ENCODE measurements at regions not wholly inside any gene's neighbourhood (a gene's known extent, or its start where the extent isn't known, plus 50 kb on each side); places are given as distances from the start of the nearest gene placed in this dataset.

DNA sequence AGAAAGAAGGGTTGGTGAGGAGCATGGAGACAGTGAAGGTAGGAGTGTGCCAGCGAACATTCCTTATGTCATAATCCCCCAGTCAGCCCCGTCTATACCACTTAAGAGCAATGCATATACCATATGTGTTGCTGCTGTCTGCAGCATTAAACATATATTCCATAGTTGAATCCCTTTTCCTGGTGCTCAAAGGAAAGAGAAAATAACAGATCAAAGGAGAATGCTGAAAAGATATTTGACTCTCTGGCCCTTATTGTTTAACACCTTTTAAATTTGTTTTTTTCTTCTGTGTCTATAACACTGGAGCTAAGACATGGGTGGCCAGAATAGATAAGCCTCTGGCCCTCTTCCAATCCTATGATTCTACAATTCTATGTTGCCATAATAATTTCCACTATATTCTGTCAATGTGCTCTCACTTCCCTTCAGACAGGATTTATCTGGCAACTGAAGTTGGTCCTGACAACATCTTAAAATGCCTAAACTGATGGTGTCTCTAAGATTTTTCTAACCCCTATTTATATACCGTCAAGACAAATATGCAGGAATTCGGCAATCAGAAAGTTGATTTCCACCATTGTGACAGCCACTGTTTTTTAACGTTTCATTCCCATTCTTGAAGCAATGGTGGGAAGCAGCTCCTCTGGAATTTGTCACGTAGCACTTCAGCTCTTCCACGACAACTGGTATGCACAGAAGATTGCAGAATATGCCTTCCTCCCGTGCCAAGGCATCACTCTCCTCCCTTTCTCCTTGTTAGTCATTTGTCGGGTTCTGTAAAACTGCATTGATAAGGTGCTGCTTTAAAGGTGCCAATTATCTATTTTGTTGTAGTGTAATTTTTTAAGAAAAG lies 204.7 kb downstream of the BCAT1 start:
- no peak for FAIRE-seq
- H3K4me3 ChIP-seq: no peak overlapping the region

DNA sequence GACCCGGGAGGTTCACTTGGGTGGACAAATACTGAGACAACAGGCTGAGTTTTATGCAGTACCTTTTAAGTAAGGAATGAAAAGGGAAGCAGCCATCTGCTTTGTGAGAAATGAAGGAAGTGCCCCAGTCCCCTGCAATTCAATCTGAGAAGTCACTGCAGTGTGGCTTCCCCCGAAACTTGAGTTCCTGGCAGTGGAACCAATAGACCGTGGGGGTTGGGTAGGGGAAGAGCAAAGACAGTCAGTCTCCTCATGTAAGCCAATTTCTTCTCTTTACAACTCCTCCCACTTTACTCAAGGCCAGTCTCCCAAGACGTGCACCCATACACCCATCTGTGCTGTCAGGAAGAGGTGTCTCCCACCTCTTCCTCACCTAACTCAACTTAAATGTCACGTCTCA lies 206.5 kb downstream of the BCAT1 start:
- no peak for DNase-seq (ENCODE audit: low read depth in 1 of 2, low spot score in 1 of 2)
- Histone ChIP-seq H3K4me1 (no peaks in the 10 kb centered on the region), H3K27ac (no peak overlapping the region), H3K9me3 (no peaks in the 10 kb centered on the region), H3K4me2 (no peak overlapping the region), H3K4me3 (no peak overlapping the region)
- ChIA-PET POLR2A (no interaction called here), CTCF (no interaction called here)
- no peak for FAIRE-seq
- no peak for TF ChIP-seq RCOR1 (IDR thresholded peaks at IDR 0.05; ENCODE audit: low read depth, low read length)
- 7% methylated on average over 5 of the region's 5 CpGs for WGBS (ENCODE audit: missing lambda C conversion rate)
- ATAC-seq: no peak

More for the DNA sequence above, 204.7 kb downstream of the BCAT1 start:
- no peaks in the 10 kb centered on the region for H3K9me3 ChIP-seq
- no peak for TF ChIP-seq CHD2 (IDR thresholded peaks at IDR 0.05; ENCODE audit: low read length, partially characterized antibody)
- no peak for TF ChIP-seq FOXS1 (CRISPR knock-in tag; IDR thresholded peaks at IDR 0.05)
- TF ChIP-seq GATA3 (IDR thresholded peaks at IDR 0.05; ENCODE audit: borderline replicate concordance): no peak
- no peak for TF ChIP-seq PHF8 (IDR thresholded peaks at IDR 0.05; ENCODE audit: borderline replicate concordance, low read depth)
- TF ChIP-seq CBX8 (IDR thresholded peaks at IDR 0.05): no peak
- TF ChIP-seq, protein P1, sequence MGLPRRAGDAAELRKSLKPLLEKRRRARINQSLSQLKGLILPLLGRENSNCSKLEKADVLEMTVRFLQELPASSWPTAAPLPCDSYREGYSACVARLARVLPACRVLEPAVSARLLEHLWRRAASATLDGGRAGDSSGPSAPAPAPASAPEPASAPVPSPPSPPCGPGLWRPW (IDR thresholded peaks at IDR 0.05): no peak
- TF ChIP-seq RNF2 (IDR thresholded peaks at IDR 0.05; ENCODE audit: borderline replicate concordance, low read depth): no peak
- TF ChIP-seq, protein P2, sequence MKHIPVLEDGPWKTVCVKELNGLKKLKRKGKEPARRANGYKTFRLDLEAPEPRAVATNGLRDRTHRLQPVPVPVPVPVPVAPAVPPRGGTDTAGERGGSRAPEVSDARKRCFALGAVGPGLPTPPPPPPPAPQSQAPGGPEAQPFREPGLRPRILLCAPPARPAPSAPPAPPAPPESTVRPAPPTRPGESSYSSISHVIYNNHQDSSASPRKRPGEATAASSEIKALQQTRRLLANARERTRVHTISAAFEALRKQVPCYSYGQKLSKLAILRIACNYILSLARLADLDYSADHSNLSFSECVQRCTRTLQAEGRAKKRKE (CRISPR knock-in tag; IDR thresholded peaks at IDR 0.05; ENCODE audit: low read depth): no peak
- no peak for TF ChIP-seq CEBPB (IDR thresholded peaks at IDR 0.05)
- TF ChIP-seq HOXB5 (CRISPR knock-in tag; IDR thresholded peaks at IDR 0.05): no peak
- TF ChIP-seq, protein P3, sequence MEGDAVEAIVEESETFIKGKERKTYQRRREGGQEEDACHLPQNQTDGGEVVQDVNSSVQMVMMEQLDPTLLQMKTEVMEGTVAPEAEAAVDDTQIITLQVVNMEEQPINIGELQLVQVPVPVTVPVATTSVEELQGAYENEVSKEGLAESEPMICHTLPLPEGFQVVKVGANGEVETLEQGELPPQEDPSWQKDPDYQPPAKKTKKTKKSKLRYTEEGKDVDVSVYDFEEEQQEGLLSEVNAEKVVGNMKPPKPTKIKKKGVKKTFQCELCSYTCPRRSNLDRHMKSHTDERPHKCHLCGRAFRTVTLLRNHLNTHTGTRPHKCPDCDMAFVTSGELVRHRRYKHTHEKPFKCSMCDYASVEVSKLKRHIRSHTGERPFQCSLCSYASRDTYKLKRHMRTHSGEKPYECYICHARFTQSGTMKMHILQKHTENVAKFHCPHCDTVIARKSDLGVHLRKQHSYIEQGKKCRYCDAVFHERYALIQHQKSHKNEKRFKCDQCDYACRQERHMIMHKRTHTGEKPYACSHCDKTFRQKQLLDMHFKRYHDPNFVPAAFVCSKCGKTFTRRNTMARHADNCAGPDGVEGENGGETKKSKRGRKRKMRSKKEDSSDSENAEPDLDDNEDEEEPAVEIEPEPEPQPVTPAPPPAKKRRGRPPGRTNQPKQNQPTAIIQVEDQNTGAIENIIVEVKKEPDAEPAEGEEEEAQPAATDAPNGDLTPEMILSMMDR (IDR thresholded peaks at IDR 0.05): no peak
- no peak for TF ChIP-seq CHD4 (IDR thresholded peaks at IDR 0.05; ENCODE audit: borderline replicate concordance)
- TF ChIP-seq NFE2L2 (conservative IDR thresholded peaks at IDR 0.05; ENCODE audit: low read length): no peak
- no peak for TF ChIP-seq MYC (IDR thresholded peaks at IDR 0.05; ENCODE audit: borderline replicate concordance, low read length)
- no peak for TF ChIP-seq KDM5A (IDR thresholded peaks at IDR 0.05)
- no peak for TF ChIP-seq EHMT2 (IDR thresholded peaks at IDR 0.05; ENCODE audit: low read depth)
- TF ChIP-seq HDAC2 (IDR thresholded peaks at IDR 0.05): no peak
- TF ChIP-seq HOXA7 (CRISPR knock-in tag; IDR thresholded peaks at IDR 0.05): no peak
- TF ChIP-seq RARB (CRISPR knock-in tag; IDR thresholded peaks at IDR 0.05): no peak
- no peak for TF ChIP-seq RFX5 (IDR thresholded peaks at IDR 0.05)
- ATAC-seq (no peak), DNase-seq (ENCODE audit: low read depth in 1 of 2, low spot score in 1 of 2) (no peak)
- POLR2A ChIA-PET: no interaction called here
- H3K27ac ChIP-seq: no peak overlapping the region
- CTCF ChIA-PET: no interaction called here
- 21% methylated on average over 9 of the region's 9 CpGs for WGBS (ENCODE audit: missing lambda C conversion rate)
- H3K4me2 ChIP-seq: no peak overlapping the region
- H3K4me1 ChIP-seq: no peaks in the 10 kb centered on the region

DNA sequence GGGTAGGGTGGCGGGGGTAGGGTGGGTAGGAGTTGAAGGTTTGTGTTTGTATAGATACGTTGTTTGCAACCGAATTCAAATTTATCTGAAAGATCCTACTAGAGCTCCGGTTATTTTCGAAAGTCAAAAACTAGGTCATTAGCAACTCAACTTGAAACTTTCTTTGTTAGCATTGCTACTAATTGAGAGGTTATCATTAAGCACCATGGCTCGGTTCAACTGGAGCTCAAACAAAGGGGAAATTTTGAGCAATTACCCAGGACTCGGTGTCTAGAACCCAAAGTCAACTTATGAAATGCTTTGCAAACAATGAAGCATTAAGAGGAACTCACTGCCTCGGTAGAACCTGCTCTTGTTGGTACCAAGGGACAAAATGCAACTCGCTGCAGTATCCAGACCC lies 207.7 kb downstream of the BCAT1 start:
- no peak for TF ChIP-seq ZNF302 (CRISPR knock-in tag; IDR thresholded peaks at IDR 0.05)
- no peak for TF ChIP-seq BHLHE40 (IDR thresholded peaks at IDR 0.05; ENCODE audit: low read depth, low read length)
- no peak for TF ChIP-seq NPAS2 (CRISPR knock-in tag; IDR thresholded peaks at IDR 0.05; ENCODE audit: borderline replicate concordance)
- TF ChIP-seq, protein P4, sequence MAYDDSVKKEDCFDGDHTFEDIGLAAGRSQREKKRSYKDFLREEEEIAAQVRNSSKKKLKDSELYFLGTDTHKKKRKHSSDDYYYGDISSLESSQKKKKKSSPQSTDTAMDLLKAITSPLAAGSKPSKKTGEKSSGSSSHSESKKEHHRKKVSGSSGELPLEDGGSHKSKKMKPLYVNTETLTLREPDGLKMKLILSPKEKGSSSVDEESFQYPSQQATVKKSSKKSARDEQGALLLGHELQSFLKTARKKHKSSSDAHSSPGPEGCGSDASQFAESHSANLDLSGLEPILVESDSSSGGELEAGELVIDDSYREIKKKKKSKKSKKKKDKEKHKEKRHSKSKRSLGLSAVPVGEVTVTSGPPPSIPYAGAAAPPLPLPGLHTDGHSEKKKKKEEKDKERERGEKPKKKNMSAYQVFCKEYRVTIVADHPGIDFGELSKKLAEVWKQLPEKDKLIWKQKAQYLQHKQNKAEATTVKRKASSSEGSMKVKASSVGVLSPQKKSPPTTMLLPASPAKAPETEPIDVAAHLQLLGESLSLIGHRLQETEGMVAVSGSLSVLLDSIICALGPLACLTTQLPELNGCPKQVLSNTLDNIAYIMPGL (CRISPR knock-in tag; IDR thresholded peaks at IDR 0.05; ENCODE audit: borderline replicate concordance): no peak
- no peak for TF ChIP-seq SREBF2 (IDR thresholded peaks at IDR 0.05)
- TF ChIP-seq POLR2A (IDR thresholded peaks at IDR 0.05; ENCODE audit: low read length): no peak
- TF ChIP-seq KDM5A (IDR thresholded peaks at IDR 0.05): no peak
- TF ChIP-seq POLR2AphosphoS2 (conservative IDR thresholded peaks at IDR 0.05; ENCODE audit: low read length): no peak
- TF ChIP-seq, protein P5, sequence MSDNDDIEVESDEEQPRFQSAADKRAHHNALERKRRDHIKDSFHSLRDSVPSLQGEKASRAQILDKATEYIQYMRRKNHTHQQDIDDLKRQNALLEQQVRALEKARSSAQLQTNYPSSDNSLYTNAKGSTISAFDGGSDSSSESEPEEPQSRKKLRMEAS (IDR thresholded peaks at IDR 0.05): no peak
- TF ChIP-seq, protein P6, sequence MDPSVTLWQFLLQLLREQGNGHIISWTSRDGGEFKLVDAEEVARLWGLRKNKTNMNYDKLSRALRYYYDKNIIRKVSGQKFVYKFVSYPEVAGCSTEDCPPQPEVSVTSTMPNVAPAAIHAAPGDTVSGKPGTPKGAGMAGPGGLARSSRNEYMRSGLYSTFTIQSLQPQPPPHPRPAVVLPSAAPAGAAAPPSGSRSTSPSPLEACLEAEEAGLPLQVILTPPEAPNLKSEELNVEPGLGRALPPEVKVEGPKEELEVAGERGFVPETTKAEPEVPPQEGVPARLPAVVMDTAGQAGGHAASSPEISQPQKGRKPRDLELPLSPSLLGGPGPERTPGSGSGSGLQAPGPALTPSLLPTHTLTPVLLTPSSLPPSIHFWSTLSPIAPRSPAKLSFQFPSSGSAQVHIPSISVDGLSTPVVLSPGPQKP (IDR thresholded peaks at IDR 0.05; ENCODE audit: low read depth, low read length): no peak
- no peak for TF ChIP-seq RARB (CRISPR knock-in tag; IDR thresholded peaks at IDR 0.05)
- FAIRE-seq (no peak), DNase-seq (ENCODE audit: low read depth in 1 of 2, low spot score in 1 of 2) (no peak), ATAC-seq (no peak)
- Histone ChIP-seq H3K4me1 (no peaks in the 10 kb centered on the region), H3K9me3 (no peaks in the 10 kb centered on the region), H3K4me3 (no peak overlapping the region), H3K4me2 (no peak overlapping the region), H3K27ac (no peak overlapping the region)
- WGBS (ENCODE audit: missing lambda C conversion rate): 36% methylated on average over 9 of the region's 9 CpGs
- CTCF ChIA-PET: no interaction called here
- POLR2A ChIA-PET: no interaction called here
